Smooth muscle cell (in vitro differentiated cells): ENCODE measurements at regions not wholly inside any gene's neighbourhood (a gene's known extent, or its start where the extent isn't known, plus 50 kb on each side); places are given as distances from the start of the nearest gene placed in this dataset.

Experiments
- DNase-seq: peaks from one replicate; lab custom pipeline; 2025; ENCODE audit not compliant: unreplicated experiment; lab: John Stamatoyannopoulos, UW
- H2AFZ ChIP-seq: fragments of 200-600 bp; sonication (generic); 2 replicates; pipeline ENCODE4 v1.6.0; 2016; ENCODE audit warnings: antibody characterized with exemption, low read depth, mild to moderate bottlenecking
- H3F3A ChIP-seq: fragments of 200-600 bp; sonication (generic); 2 replicates; pipeline ENCODE4 v1.6.0; 2017; ENCODE audit warnings: antibody characterized with exemption, low read depth
- H3K27ac ChIP-seq: fragments of 200-600 bp; sonication (generic); 2 replicates; pipeline ENCODE4 v1.5.1; 2016; ENCODE audit warnings: low read depth, mild to moderate bottlenecking
- H3K27me3 ChIP-seq: fragments of 200-600 bp; sonication (generic); 2 replicates; pipeline ENCODE4 v1.6.1; 2016; ENCODE audit warnings: low read depth, mild to moderate bottlenecking
- H3K36me3 ChIP-seq: fragments of 200-600 bp; sonication (generic); 2 replicates; pipeline ENCODE4 v1.5.1; 2016; ENCODE audit warnings: low read depth
- H3K4me1 ChIP-seq: fragments of 200-600 bp; sonication (generic); 2 replicates; pipeline ENCODE4 v1.5.1; 2016; ENCODE audit warnings: low read depth
- H3K4me2 ChIP-seq: fragments of 200-600 bp; sonication (generic); 2 replicates; pipeline ENCODE4 v1.6.0; 2016; ENCODE audit warnings: mild to moderate bottlenecking
- H3K4me3 ChIP-seq: fragments of 200-600 bp; sonication (generic); 2 replicates; pipeline ENCODE4 v1.5.1; 2016; ENCODE audit warnings: mild to moderate bottlenecking
- H3K79me2 ChIP-seq: fragments of 200-600 bp; sonication (generic); 2 replicates; pipeline ENCODE4 v1.6.0; 2016; ENCODE audit warnings: low read depth, mild to moderate bottlenecking
- H3K9ac ChIP-seq: fragments of 200-600 bp; sonication (generic); 2 replicates; pipeline ENCODE4 v1.6.0; 2016; ENCODE audit warnings: low read depth
- H3K9me3 ChIP-seq: fragments of 200-600 bp; sonication (generic); replicated peaks from 2 replicates; pipeline ENCODE4 v1.5.1; 2016; ENCODE audit warnings: low read depth
- H4K20me1 ChIP-seq: fragments of 200-600 bp; sonication (generic); 2 replicates; pipeline ENCODE4 v1.6.0; 2016; ENCODE audit warnings: low read depth
- WGBS: methylation state at CpG from one replicate; pipeline ENCODE4 v1.1.7; 2016; ENCODE audit warnings: low lambda C conversion rate; 5-methylcytosine and 5-hydroxymethylcytosine counted together
- TF ChIP-seq, protein P1 (sequence below): fragments of 200-600 bp; sonication (generic); IDR thresholded peaks from 2 replicates; pipeline ENCODE4 v1.5.1; 2017; ENCODE audit warnings: borderline replicate concordance, mild to moderate bottlenecking, antibody characterized with exemption; ENCODE audit not compliant: insufficient read depth, poor library complexity, severe bottlenecking

DNA sequence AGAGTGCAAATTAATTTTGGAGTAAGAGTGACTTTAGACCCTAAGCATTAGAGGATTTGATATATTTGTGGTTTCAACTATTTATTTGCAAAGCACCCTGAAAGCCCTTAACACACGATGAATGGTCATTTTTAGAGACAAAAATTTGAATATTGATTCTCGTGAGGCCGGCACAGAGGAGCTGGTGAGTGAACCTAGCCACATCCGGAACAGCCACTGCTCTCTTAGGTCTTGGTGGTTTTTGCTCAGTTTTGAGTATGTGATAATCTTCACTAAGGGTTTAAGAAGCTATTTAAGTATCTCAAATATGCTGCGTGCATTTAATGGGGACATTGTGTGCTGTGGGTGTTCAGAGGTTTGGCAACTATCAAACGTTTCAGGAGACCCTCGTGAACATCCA is 204.8 kb downstream of the TSN start:
- Histone ChIP-seq H3K27ac (no peak overlapping the region), H3K36me3 (no peaks in the 10 kb centered on the region), H2AFZ (no peak overlapping the region), H3K4me1 (no peaks in the 10 kb centered on the region), H3K27me3 (peaks cover 6% of the 10 kb centered on the region), H3K4me3 (no peak overlapping the region), H3F3A (no peaks in the 10 kb centered on the region), H3K9ac (no peak overlapping the region), H3K79me2 (no peaks in the 10 kb centered on the region), H4K20me1 (no peaks in the 10 kb centered on the region), H3K4me2 (no peak overlapping the region), H3K9me3 (no peaks in the 10 kb centered on the region)
- no peak for DNase-seq
- TF ChIP-seq, protein P1, sequence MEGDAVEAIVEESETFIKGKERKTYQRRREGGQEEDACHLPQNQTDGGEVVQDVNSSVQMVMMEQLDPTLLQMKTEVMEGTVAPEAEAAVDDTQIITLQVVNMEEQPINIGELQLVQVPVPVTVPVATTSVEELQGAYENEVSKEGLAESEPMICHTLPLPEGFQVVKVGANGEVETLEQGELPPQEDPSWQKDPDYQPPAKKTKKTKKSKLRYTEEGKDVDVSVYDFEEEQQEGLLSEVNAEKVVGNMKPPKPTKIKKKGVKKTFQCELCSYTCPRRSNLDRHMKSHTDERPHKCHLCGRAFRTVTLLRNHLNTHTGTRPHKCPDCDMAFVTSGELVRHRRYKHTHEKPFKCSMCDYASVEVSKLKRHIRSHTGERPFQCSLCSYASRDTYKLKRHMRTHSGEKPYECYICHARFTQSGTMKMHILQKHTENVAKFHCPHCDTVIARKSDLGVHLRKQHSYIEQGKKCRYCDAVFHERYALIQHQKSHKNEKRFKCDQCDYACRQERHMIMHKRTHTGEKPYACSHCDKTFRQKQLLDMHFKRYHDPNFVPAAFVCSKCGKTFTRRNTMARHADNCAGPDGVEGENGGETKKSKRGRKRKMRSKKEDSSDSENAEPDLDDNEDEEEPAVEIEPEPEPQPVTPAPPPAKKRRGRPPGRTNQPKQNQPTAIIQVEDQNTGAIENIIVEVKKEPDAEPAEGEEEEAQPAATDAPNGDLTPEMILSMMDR, result no peak
- 87% methylated on average over 7 of the region's 7 CpGs for WGBS

DNA sequence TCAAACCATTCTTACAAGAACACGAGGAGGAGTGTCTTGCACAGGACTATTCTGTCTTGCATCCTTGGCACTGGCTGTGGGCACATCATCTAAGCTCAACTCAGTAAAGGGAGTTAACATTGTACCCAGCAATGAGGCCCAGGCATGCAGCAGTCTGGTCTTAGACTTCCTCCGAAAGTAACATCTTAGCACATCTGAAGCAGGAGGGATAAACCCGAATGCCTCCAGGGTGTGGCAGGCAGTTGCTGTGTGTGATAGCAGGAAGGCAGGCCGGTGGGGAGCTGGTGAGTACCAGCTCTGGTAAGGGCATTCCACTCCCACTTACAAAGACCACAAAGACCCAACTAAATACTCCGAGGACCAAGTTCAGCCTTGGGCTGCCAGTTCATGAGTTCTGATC is 206.3 kb downstream of the TSN start:
- no peaks in the 10 kb centered on the region for H3F3A ChIP-seq
- WGBS, result 85% methylated on average over 5 of the region's 5 CpGs

DNA sequence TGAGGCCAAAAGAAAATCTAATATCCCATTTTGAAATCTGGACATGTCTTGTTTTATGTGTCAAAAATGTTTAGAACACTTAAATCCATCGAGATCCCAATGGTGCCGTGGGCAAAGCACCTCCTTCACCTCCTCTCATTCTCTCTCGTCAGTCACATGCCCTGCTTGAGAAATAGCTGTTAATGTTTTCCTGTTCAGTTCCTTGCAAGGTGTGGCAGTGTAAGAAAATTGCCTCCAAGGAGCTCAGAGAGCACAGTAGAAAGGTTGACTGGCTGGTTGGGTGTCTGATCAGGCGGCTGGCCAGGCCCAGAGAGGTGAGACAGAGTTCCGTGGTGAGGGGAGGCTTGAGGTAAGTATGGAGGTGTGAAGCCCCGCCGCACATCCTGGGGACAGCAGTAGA is 210.2 kb downstream of the TSN start:
- 88% methylated on average over 7 of the region's 7 CpGs for WGBS
- no peaks in the 10 kb centered on the region for H3K36me3 ChIP-seq

More for the DNA sequence above, 206.3 kb downstream of the TSN start:
- Histone ChIP-seq H3K9me3 (no peaks in the 10 kb centered on the region), H3K79me2 (no peaks in the 10 kb centered on the region), H3K27ac (no peak overlapping the region), H4K20me1 (no peaks in the 10 kb centered on the region), H3K36me3 (no peaks in the 10 kb centered on the region), H2AFZ (no peak overlapping the region), H3K9ac (no peak overlapping the region), H3K27me3 (peaks cover 6% of the 10 kb centered on the region), H3K4me3 (no peak overlapping the region), H3K4me1 (no peaks in the 10 kb centered on the region), H3K4me2 (no peak overlapping the region)
- TF ChIP-seq, protein P1, result no peak
- DNase-seq, result no peak

DNA sequence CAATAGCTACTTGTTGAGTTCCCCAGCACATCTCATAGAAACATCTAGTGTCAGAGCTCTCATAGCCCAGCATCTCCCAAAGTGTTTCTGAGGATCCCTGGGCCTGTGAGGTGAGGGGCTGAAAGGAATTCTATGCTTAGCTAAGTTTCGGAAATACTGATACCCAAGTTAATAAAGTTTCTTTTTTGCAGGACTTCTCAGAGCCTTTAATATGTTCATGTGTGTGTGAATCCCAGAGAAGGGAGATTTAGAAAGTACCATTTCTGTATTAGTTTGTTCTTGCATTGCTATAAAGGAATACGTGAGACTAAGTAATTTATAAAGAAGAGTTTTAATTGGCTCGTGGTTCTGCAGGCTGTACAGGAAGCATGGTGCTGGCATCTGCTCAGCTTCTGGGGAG is 211.2 kb downstream of the TSN start:
- WGBS, result 91% methylated on average over 3 of the region's 3 CpGs
- TF ChIP-seq, protein P1, result no peak

More for the DNA sequence above, 210.2 kb downstream of the TSN start:
- H3K4me2 ChIP-seq, result no peak overlapping the region
- TF ChIP-seq, protein P1, result no peak
- no peaks in the 10 kb centered on the region for H3K9me3 ChIP-seq
- no peak overlapping the region for H2AFZ ChIP-seq
- no peaks in the 10 kb centered on the region for H3K4me1 ChIP-seq
- no peak overlapping the region for H3K9ac ChIP-seq
- DNase-seq, result no peak
- no peak overlapping the region for H3K27ac ChIP-seq
- H3F3A ChIP-seq, result no peaks in the 10 kb centered on the region
- H3K4me3 ChIP-seq, result no peak overlapping the region
- no peaks in the 10 kb centered on the region for H3K79me2 ChIP-seq
- no peaks in the 10 kb centered on the region for H4K20me1 ChIP-seq
- H3K27me3 ChIP-seq, result peaks cover 11% of the 10 kb centered on the region

More for the DNA sequence above, 211.2 kb downstream of the TSN start:
- no peak overlapping the region for H3K27ac ChIP-seq
- H3F3A ChIP-seq, result no peaks in the 10 kb centered on the region
- no peak overlapping the region for H3K4me3 ChIP-seq
- H3K9me3 ChIP-seq, result no peaks in the 10 kb centered on the region
- peaks cover 15% of the 10 kb centered on the region for H3K27me3 ChIP-seq
- H2AFZ ChIP-seq, result no peak overlapping the region
- H3K4me2 ChIP-seq, result no peak overlapping the region
- no peaks in the 10 kb centered on the region for H3K4me1 ChIP-seq
- no peaks in the 10 kb centered on the region for H4K20me1 ChIP-seq
- DNase-seq, result no peak
- no peaks in the 10 kb centered on the region for H3K36me3 ChIP-seq
- H3K9ac ChIP-seq, result no peak overlapping the region
- H3K79me2 ChIP-seq, result no peaks in the 10 kb centered on the region
